Stimulated activated CD4-positive, alpha-beta T cell treated with anti-CD3 and anti-CD28 coated beads, Interleukin-4, amount 100 ng/mL, for 4 hours (primary cell): ENCODE measurements at regions not wholly inside any gene's neighbourhood (a gene's known extent, or its start where the extent isn't known, plus 50 kb on each side); places are given as distances from the start of the nearest gene placed in this dataset.
"Not testable (repeated sequence)": the region's sequence is repeated elsewhere in the genome, so short reads cannot be mapped to it uniquely, and the experiment has no call there.

Experiments
- DNase-seq, 2 experiments: peaks; one replicate each; pipeline ENCODE4 v3.0.0-alpha.2; 2020

GRCh38 chr4:57989430-57989829 is 879.2 kb upstream of the IGFBP7 start:
- no peak for DNase-seq

DNA sequence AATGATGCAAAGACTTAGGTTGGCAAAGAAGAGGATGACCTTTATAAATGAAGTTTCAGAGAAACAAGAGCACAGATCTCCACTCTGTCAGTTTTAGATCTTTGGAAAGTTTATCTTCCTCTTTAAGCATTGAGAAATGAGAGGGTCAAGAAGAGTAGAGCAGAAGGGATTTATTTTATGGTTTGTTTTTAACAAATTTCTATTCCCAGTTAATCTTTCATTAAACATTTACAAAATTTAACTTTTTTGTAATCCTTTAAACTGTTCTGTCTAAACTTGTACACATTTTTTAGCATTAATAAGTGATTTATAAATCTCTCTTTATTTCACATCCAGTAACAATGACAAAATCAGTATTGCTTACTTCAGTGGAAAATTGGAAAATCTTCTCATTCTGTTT is 875.0 kb upstream of the IGFBP7 start:
- DNase-seq, result no peak

DNA sequence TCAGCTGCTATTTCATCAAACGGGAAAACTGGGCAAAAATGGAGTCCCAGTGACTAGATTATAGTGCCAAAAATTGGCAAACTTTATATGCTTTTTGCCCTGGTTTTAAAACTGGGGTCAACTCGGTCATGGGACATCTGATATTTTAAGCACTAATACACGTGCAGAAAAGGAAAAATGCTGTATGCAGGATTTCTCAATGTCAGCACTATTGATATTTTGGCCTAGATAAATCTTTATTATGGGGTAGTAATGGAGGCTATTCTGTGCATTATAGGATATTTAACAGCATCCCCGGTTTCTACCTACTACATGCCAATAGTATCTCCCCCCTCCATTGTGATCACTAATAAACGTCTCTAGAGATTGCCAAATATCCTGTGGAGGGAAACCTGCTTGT is 870.9 kb upstream of the IGFBP7 start:
- DNase-seq, result no peak

GRCh38 chr4:57974821-57975220 is 864.6 kb upstream of the IGFBP7 start:
- no peak for DNase-seq

GRCh38 chr4:57973819-57974218 is 863.6 kb upstream of the IGFBP7 start:
- no peak for DNase-seq

- DNase-seq, result no peak
These were observed 861.1 kb upstream of the IGFBP7 start for GRCh38 chr4:57971261-57971660.

DNA sequence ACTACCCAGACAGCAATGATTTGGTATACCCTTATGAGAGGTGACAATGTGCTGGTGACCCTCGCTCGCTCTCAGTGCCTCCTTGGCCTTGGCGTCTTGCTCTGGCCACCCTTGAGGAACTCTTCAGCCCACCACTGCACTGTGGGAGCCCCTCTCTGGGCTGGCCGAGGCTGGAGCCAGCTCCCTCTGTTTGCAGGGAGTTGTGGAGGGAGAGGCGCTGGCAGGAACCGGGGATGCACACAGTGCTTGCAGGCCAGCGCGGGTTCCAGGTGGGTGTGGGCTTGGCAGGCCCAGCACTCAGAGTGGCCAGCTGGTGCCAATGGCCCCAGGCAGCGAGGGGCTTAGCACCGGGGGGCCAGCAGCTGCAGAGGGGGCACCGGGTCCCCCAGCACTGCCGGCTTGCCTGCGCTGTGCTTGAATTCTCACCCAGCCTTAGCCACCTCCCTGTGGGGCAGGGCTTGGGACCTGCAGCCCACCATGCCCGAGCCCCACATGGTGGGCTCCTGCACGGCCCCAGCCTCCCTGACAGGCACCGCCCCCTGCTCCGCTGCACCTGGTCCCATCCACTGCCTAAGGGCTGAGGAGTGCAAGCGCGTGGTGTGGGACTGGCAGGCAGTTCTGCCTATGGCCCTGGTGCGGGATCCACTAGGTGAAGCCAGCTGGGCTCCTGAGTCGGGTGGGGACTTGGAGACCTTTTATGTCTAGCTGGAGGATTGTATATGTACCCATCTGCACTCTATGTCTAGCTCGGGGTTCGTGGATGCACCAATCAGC is 857.0 kb upstream of the IGFBP7 start:
- DNase-seq, result no peak

- DNase-seq, result not testable (repeated sequence)
These were observed 855.2 kb upstream of the IGFBP7 start for GRCh38 chr4:57965431-57965830.

- no peak for DNase-seq
These were observed 835.1 kb upstream of the IGFBP7 start for GRCh38 chr4:57945298-57945697.

DNA sequence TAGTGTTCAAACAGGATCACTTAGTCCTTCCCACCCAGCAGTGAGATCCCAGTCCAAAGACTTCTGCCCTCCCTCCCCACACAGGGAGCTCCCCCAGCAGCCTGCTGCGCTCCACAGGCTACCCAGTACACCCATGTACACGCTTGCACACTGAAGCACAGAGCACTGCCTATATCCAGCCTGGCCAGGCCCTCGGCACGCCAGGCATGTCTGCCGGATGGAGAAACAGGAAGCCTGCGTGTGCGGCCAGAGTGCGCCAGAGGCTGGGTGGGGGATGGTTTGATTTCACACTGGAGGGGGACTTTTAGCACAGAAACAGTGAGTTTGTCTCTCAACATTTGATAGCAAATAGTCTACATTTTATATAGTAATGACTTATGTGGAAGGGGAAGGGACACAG is 833.5 kb upstream of the IGFBP7 start:
- DNase-seq, result no peak

GRCh38 chr4:57937326-57937725 is 827.1 kb upstream of the IGFBP7 start:
- DNase-seq, result not testable (repeated sequence)

DNA sequence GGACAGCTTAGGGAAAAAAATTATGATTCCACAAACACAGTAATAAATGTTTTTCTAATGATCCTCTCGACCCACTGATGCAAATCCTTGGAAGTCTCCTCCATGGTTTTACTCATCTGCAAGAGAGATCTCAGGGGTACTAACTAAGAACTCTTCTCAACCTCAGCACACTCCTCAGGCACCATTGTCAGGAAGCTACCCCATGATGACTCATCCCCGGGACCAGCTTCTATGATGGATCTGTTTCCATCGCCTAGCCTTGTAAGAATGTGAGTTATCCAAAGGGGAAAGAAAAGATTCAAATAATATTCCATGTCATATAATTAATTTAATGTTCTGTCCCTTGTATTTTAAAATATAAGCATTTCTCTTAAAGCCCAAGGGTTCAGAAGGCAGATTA is 816.1 kb upstream of the IGFBP7 start:
- DNase-seq, result no peak

DNA sequence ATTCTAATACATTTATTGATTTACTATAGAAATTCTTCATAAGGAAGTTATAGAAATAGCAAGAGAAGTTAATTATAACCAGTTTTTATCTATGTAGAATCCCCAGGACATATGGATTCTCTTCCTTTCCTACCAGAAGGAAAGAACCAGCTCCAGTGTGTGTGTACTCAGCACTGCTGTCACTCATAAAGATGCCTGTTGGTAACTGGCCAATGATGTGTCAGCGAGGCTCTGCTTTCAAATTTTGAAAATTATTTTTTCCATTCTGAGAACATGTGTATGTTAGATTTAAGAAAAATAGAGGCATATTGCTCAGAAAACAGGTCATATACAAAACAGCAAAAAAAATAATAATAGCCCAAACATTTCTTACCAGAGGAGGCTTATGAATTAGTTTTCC is 814.8 kb upstream of the IGFBP7 start:
- DNase-seq, result no peak

DNA sequence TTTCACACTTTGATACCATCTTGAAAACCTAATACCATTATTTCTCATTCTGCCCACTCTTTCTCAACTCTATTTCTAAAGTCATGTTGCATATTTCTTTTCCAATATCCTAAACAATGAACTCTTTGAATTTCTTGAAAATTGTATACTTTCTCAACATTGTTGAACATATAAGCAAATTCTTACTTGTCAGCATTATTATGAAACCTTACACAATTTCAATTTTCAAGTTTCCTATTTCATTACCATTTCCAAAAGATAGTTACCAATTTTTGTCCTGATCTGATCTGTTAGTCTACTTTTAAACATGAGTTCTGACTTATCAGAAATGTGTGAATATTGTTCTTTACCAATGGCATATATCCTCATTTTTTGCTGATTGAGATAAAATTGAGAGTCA is 806.3 kb upstream of the IGFBP7 start:
- no peak for DNase-seq

DNA sequence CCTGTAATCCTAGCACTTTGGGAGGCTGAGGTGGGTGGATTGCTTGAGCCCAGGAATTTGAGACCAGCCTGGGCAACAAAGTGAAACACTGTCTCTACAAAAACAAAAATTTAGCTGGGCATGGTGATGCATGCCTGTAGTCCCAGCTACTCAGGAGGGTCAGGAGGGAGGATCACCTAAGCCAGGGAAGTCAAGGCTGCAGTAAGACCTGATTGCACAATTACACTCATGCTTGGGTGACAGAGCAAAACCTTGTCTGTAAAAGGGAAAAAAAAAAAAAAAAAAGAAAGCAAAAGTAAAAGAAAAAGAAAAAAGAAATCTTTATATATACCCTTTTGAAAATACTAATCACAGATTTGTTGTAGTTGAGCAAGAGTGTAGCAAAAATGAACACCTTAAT is 801.0 kb upstream of the IGFBP7 start:
- no peak for DNase-seq

DNA sequence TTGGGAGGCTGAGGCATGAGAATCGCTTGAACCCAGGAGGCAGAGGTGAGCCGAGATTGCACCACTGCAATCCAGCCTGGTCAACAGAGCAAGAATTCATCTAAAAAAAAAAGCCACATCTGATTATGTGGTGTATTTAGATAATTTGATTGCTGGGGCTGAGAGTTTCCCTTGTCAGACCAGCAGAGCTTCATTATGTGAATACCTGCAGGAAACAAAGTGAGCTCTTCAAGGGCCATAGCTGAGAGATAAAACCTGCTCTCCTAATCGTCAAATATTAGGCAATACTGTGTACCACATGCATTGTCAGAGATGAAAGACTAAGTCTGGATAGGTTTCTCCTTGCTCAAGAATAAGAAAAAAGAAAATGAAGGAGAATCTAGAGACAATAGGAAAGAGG is 800.0 kb upstream of the IGFBP7 start:
- DNase-seq, result no peak

DNA sequence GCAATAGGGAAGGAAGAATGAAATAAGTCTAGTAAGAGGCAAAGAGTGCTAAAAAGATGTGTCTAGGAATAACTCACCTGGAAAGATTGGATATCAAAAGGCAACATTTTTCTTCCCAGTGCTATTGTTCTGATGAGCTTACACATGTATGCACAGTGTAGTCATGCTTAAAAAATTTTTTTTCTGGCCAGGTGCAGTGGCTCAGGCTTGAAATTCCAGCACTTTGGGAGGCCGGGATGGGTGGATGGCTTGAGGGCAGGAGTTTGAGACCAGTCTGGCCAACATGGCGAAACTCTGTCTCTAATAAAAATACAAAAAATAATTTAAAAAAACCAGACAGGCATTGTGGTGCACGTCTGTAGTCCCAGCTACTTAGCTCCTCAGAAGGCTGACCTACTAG is 795.8 kb upstream of the IGFBP7 start:
- DNase-seq, result no peak

- DNase-seq, result no peak
These were observed 766.9 kb upstream of the IGFBP7 start for GRCh38 chr4:57877047-57877458.

DNA sequence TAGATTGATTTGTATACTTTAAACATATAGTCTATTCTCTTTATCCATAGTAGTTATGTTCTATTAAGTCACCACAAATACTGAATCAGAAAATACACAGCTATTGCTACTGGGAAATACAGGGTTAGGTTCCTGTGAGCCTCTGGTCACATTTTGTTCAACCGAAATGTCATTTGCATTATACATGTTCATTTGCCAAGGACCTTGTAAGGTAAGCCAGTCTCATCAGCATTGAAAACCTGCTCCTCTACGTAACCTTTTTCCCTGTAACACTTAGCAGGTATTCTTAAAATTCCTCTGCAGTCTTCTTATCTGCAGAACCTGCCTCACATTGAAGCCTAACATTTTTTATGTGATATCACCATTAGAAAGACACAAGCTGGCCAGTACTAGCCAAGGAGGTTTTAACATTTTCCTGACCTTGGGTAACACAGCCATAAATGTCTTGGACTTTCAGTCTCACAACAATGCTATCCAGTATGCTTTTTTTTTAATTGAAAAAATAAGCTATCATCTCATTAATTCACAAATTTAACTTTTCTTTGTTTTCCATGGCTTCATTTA is 765.7 kb upstream of the IGFBP7 start:
- no peak for DNase-seq

GRCh38 chr4:57866468-57867171 is 756.4 kb upstream of the IGFBP7 start:
- DNase-seq, result no peak

- DNase-seq, result no peak
These were observed 755.1 kb upstream of the IGFBP7 start for GRCh38 chr4:57865264-57865663.

GRCh38 chr4:57854748-57855147 is 744.6 kb upstream of the IGFBP7 start:
- DNase-seq, result no peak

DNA sequence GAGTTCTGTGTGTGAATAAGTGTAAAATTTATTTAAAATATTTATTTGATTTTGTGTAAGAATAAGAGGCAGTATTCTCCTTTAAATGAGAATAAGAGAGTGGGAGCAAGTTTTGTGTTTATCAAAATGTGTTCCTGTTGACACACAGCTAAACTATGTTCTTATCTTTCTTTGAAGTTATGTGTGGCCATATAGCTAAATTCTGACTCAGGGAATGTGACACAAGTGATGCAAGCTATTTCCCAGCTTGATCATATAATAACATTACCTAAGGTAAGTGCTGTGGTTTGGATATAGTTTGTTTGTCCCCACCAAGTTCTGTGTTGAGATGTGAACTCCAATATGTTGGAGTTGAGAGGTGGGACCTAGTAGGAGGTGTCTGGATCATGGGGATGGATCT is 740.0 kb upstream of the IGFBP7 start:
- no peak for DNase-seq

GRCh38 chr4:57832083-57832482 is 721.9 kb upstream of the IGFBP7 start:
- DNase-seq, result no peak
